H1 (cell line): ENCODE measurements at regions not wholly inside any gene's neighbourhood (a gene's known extent, or its start where the extent isn't known, plus 50 kb on each side); places are given as distances from the start of the nearest gene placed in this dataset.

Experiments used
- BCL11A ChIP-seq, 2 experiments: IDR thresholded peaks; one replicate each; pipeline ENCODE4 v1.6.1; 2011; ENCODE audit warnings: low read depth in 2 of 2, low read length in 2 of 2, mild to moderate bottlenecking in 2 of 2
- CBX8 ChIP-seq: fragments of 300-800, 300-1000 bp; sonication (generic); IDR thresholded peaks from 2 replicates; pipeline ENCODE4 v1.7.1; 2016; ENCODE audit warnings: low read depth, low read length, borderline replicate concordance
- CHD1 ChIP-seq: IDR thresholded peaks from 2 replicates; pipeline ENCODE4 v1.6.1; 2012; ENCODE audit warnings: low read depth, low read length, improper control_type of control experiment
- CHD7 ChIP-seq: fragments of 300-600 bp; sonication (generic); IDR thresholded peaks from 2 replicates; pipeline ENCODE4 v1.7.1; 2012; ENCODE audit warnings: low read length, moderate library complexity, mild to moderate bottlenecking, inconsistent platforms; ENCODE audit not compliant: insufficient replicate concordance
- EGR1 ChIP-seq: IDR thresholded peaks from 2 replicates; pipeline ENCODE4 v1.6.1; 2011; ENCODE audit warnings: low read depth, low read length, borderline replicate concordance
- EP300 ChIP-seq, 2 experiments: IDR thresholded peaks; 1 replicate in 1 of 2; 2 replicates in 1 of 2; pipeline ENCODE4 v1.6.1; 2011 to 2012; ENCODE audit warnings: low read depth in 2 of 2, low read length in 2 of 2, mild to moderate bottlenecking in 2 of 2, borderline replicate concordance in 1 of 2, inconsistent platforms in 1 of 2, moderate library complexity in 1 of 2
- HDAC2 ChIP-seq, 2 experiments: fragments of 300-600 bp in 1 of 2; sonication (generic) in 1 of 2; IDR thresholded peaks; 2 replicates each; pipeline ENCODE4 v1.6.1; 2011 to 2012; ENCODE audit warnings: low read depth in 2 of 2, low read length in 2 of 2, mild to moderate bottlenecking in 2 of 2, moderate library complexity in 2 of 2, borderline replicate concordance in 1 of 2, inconsistent platforms in 1 of 2
- KDM4A ChIP-seq: IDR thresholded peaks from one replicate; pipeline ENCODE4 v1.7.1; 2012; ENCODE audit warnings: low read depth, mild to moderate bottlenecking, moderate library complexity, low read length, inconsistent platforms; ENCODE audit not compliant: severe bottlenecking
- NANOG ChIP-seq: IDR thresholded peaks from 2 replicates; pipeline ENCODE4 v1.6.1; 2011; ENCODE audit warnings: low read length, low read depth, mild to moderate bottlenecking, inconsistent platforms; ENCODE audit not compliant: insufficient read depth, poor library complexity, severe bottlenecking
- RBBP5 ChIP-seq: IDR thresholded peaks from 2 replicates; pipeline ENCODE4 v1.7.1; 2012; ENCODE audit warnings: low read depth, mild to moderate bottlenecking, inconsistent platforms, low read length, moderate library complexity, borderline replicate concordance
- TAF1 ChIP-seq: IDR thresholded peaks from 2 replicates; pipeline ENCODE4 v1.6.1; 2011; ENCODE audit warnings: mild to moderate bottlenecking, low read depth, low read length

DNA sequence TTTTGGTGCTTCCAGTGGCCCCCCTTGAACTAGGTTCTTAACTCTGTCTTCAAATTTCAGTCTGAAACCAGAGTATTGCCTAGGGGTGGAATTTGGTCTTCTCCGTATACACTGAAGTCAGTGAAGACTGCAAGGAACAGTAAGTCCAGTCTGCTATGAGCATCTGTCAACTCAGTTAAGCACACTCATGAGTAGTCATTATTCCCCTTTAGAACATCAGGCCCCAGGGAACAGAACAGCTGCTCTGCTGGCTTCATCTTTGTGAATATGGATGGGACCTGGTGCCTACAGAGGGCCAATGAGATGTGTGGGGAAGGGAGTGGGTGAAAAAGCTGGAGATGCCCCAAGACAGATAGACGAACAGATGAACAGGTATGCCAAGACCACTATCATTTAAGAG is 85.2 kb upstream of the PRR23C start (continued):
- TF ChIP-seq CHD7 (no peak), TAF1 (no peak), KDM4A (no peak), CHD1 (no peak), BCL11A (IDR thresholded peaks at IDR 0.05; ENCODE audit: low read depth in 2 of 2, low read length in 2 of 2) (no peak), CBX8 (no peak), RBBP5 (no peak), HDAC2 (IDR thresholded peaks at IDR 0.05; ENCODE audit: borderline replicate concordance in 1 of 2, low read depth in 2 of 2, low read length in 2 of 2) (no peak), NANOG (no peak), EP300 (IDR thresholded peaks at IDR 0.05; ENCODE audit: borderline replicate concordance in 1 of 2, low read depth in 2 of 2, low read length in 2 of 2) (no peak), EGR1 (no peak)
